Activated naive CD8-positive, alpha-beta T cell treated with anti-CD3 and anti-CD28 coated beads, Interleukin-2, amount 50 U/mL, for 24 hours (primary cell): ENCODE measurements at regions not wholly inside any gene's neighbourhood (a gene's known extent, or its start where the extent isn't known, plus 50 kb on each side); places are given as distances from the start of the nearest gene placed in this dataset.

Experiments used
- ATAC-seq: fragments of 150-1000 bp; cut with Tn5 transposase; one replicate; pipeline ENCODE4 v1.10.0; 2021
- DNase-seq: peaks from one replicate; pipeline ENCODE4 v3.0.0; 2021
- H3K27ac Mint-ChIP-seq: one replicate; pipeline ENCODE4 v1.8.0; 2021; ENCODE audit warnings: mild to moderate bottlenecking, mixed read lengths
- H3K27me3 Mint-ChIP-seq: one replicate; pipeline ENCODE4 v1.8.0; 2021; ENCODE audit warnings: mixed read lengths
- H3K36me3 Mint-ChIP-seq: one replicate; pipeline ENCODE4 v1.8.0; 2021; ENCODE audit warnings: low read depth, mixed read lengths
- H3K4me1 Mint-ChIP-seq: one replicate; pipeline ENCODE4 v1.8.0; 2021; ENCODE audit warnings: mixed read lengths
- H3K4me3 Mint-ChIP-seq: one replicate; pipeline ENCODE4 v1.8.0; 2021; ENCODE audit warnings: mild to moderate bottlenecking, moderate library complexity, mixed read lengths
- H3K9me3 Mint-ChIP-seq: one replicate; pipeline ENCODE4 v1.8.0; 2021; ENCODE audit warnings: mixed read lengths

DNA sequence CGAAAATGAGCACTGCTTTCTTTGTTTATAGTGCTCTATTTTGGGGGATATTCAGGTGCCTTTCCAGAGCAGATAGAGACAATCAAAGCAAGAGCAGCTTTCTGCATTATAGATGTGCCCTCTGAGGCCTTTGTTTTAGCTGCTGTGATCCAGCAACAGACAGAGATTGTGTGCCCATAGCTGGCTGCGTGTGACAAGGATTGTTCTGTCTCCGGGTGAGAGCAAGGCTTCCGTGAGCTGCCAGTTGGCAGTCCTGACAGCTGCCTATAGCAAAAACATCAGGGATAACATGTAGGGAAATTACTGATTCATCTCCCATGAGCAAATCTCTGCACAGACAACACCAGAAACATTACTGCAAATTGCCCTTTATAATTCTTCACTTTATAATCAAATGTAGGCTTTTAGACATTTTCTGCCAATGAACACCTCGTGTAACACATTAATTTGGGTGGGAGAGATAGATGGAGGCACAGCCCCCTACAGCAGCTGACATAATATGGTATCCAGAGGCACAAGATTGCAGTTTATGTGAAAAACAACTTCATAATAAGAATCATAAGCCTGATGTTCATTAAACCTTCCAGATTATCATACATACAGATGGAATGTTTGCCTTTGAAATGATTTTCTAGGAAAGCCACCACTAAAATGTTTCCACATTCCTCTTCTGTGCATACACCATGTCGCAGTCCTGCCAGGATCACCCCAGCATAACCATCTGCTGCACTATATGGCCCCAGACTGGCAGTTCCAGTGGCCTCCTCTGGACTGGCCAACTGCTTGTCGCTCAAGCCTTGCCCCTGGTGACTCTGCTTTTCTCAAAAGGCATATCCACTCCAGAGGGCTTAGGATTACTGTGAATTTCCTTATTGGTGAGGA lies 131.2 kb downstream of the TRIB2 start:
- Mint-ChIP-seq H3K36me3 (no peaks in the 10 kb centered on the region), H3K27me3 (peaks cover 23% of the 10 kb centered on the region), H3K27ac (no peak overlapping the region), H3K4me3 (no peak overlapping the region), H3K4me1 (no peaks in the 10 kb centered on the region), H3K9me3 (no peaks in the 10 kb centered on the region)
- DNase-seq (no peak), ATAC-seq (no peak)

DNA sequence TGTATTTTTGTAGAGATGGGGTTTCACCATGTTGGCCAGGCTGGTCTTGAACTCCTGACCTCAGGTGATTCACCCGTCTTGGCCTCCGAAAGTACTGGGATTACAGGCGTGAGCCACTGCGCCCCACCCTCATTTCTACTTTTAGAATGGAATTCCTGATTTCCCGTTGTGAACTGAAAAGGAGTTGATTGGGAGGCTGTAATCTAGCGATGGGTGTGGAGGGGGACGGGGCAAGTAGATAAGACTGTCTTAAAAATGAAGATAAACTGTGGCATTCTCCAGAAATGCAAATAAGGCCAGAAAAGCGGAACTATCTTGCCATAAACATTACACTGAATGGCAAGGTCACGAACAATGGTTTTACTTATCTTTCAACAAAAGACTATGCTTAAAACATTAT lies 135.4 kb downstream of the TRIB2 start:
- H3K4me3 Mint-ChIP-seq: no peak overlapping the region
- DNase-seq: no peak
- H3K27me3 Mint-ChIP-seq: peaks cover 29% of the 10 kb centered on the region
- no peaks in the 10 kb centered on the region for H3K4me1 Mint-ChIP-seq
- ATAC-seq: no peak
- H3K36me3 Mint-ChIP-seq: no peaks in the 10 kb centered on the region
- no peaks in the 10 kb centered on the region for H3K9me3 Mint-ChIP-seq
- no peak overlapping the region for H3K27ac Mint-ChIP-seq

DNA sequence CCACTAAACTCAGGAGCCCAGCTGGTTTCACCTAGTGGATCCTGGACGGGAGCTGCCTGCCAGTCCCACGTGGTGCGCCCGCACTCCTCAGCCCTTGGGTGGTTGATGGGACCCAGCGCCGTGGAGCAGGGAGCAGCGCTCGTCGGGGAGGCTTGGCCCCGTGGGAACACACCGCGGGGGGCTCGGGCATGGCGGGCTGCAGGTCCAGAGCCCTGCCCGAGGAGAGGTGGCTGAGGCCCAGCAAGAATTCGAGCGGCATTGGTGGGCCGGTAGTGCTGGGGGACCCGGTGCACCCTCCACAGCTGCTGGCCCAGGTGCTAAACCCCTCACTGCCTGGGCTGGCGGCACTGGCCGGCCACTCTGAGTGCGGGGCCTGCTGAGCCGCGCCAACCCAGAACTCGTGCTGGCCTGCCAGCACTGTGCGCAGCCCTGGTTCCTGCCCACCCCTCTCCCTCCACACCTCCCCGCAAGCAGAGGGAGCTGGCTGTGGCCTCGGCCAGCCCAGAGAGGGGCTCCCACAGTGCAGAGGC lies 137.3 kb downstream of the TRIB2 start:
- DNase-seq (no peak), ATAC-seq (no peak)
- Mint-ChIP-seq H3K27ac (no peak overlapping the region), H3K9me3 (no peaks in the 10 kb centered on the region), H3K4me3 (no peak overlapping the region), H3K36me3 (no peaks in the 10 kb centered on the region), H3K4me1 (no peaks in the 10 kb centered on the region), H3K27me3 (peaks cover 25% of the 10 kb centered on the region)

DNA sequence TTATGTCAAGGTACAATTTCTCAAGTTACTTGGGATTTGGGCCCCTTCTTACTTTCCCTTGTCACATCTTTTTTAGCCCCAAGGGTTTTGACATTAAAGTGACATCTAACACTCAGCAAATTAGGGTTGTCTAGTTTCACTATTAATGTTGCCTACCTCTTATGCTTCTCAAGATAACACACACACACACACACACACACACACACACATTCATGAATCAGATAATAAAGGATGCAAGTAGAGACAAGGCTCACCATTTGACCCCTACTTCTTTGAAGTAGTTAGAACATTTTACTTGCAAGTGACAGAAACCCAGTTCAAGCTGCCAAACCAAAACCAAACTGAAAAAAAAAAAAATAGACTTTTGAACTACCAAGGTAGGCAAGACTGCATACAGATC lies 138.8 kb downstream of the TRIB2 start:
- Mint-ChIP-seq H3K4me3 (peak overlapping the region; percentile 44), H3K36me3 (no peaks in the 10 kb centered on the region), H3K27me3 (peaks cover 15% of the 10 kb centered on the region), H3K27ac (no peak overlapping the region), H3K4me1 (peaks cover 3% of the 10 kb centered on the region), H3K9me3 (peaks cover 8% of the 10 kb centered on the region)
- ATAC-seq (peak; percentile 23), DNase-seq (no peak)

DNA sequence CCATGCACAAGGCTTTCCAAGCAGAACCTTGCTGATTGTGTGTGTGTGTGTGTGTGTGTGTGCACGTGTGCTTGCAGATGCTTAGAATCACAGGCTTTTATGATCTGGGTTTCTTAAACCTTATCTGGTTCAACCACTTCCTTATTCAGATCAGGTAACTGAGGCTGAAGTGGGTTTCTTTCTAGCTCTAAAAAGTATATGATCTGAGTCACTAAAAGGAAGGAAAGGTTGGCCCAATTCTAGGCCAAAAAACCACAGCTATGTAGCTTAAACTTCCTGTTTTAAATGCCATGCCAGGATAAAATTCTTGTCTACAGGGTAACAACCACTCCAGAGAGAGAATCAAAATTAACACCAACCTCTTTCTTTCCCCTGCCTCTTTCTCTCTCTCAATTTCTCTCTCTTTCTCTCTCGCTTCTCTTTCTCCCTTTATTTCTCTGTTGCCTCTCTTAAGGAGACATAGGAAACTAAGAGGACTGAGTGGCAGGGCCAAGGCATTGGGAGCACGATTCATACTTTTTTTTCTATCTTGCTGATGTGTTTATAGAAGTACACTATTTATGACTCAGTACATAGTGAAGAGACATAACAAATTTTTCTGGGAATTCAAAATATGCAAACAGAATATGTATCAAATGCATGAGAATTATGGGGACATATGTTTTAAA lies 140.3 kb downstream of the TRIB2 start:
- H3K4me1 Mint-ChIP-seq: peaks cover 14% of the 10 kb centered on the region
- H3K4me3 Mint-ChIP-seq: no peak overlapping the region
- peaks cover 14% of the 10 kb centered on the region for H3K27me3 Mint-ChIP-seq
- H3K9me3 Mint-ChIP-seq: peaks cover 8% of the 10 kb centered on the region
- DNase-seq (no peak), ATAC-seq (peak; percentile 85)
- H3K27ac Mint-ChIP-seq: peak overlapping the region; percentile 18
- H3K36me3 Mint-ChIP-seq: no peaks in the 10 kb centered on the region

DNA sequence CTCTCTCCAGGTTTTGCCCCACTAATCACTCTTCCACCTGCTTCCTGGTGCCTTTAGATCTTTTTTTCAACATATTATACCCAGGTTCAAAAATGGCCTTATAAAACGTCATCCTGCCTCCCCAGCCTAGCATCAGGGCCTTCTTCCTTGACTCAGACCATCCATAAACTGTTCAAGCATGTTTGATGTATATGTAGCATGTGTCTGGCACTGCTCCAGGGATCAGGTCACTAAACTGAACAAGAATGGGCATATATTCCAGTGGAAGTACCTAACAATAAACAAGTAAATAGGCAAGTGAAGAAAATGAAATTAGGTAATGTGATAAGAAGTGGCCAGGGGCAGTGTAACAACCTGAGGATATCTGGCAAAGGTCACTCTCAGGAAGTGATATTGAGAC lies 141.2 kb downstream of the TRIB2 start:
- no peaks in the 10 kb centered on the region for H3K36me3 Mint-ChIP-seq
- no peak overlapping the region for H3K27ac Mint-ChIP-seq
- H3K4me3 Mint-ChIP-seq: no peak overlapping the region
- ATAC-seq (no peak), DNase-seq (no peak)
- peaks cover 8% of the 10 kb centered on the region for H3K9me3 Mint-ChIP-seq
- H3K4me1 Mint-ChIP-seq: peaks cover 14% of the 10 kb centered on the region
- peaks cover 12% of the 10 kb centered on the region for H3K27me3 Mint-ChIP-seq

DNA sequence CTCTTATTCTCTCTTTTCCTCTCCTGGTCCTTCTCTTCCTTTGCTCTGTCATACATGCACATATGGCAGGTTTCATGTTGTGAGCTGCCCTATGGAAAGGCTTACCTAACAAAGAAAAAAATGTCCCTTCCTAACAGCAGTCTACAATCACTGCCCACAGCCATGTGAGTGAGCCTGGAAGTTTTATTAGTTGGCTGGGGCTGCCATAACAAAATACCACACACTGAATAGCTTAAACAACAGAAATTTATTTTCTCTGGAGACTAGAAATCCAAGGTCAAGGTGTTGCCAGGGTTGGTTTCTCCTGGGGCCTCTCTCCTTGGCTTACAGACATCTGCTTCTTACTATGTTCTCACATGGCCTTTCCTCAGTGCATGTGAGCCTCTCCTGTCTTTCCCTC lies 142.1 kb downstream of the TRIB2 start:
- peaks cover 14% of the 10 kb centered on the region for H3K4me1 Mint-ChIP-seq

DNA sequence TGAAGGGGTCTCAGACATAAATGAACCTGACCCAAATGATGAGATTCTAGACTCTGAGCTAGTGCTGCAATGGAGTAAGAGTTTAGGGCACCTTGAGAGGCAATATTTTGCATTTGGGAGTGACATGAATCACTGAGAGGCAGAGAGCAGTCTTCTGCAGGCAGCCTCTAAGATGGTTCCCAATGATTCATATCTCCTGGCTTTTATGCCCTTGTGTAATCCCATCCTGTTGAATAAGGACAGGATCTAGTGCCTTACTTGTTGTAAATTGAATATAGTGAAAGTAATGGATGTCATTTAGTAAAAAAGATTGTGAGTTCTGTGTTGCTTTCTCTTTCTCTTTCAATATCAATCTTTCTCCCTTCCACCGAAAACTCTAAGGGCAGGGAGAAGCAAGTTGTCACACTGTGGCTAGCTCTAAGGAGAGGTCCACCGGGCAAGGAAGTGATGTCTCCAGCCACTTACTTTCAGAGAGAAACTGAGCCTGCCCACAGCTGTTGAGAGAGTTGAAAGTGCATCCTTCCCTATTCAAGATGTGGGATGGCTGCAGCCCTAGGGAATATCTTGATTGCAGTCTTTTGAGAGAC lies 144.7 kb downstream of the TRIB2 start:
- Mint-ChIP-seq H3K27ac (no peak overlapping the region), H3K4me3 (no peak overlapping the region), H3K36me3 (peaks cover 11% of the 10 kb centered on the region), H3K9me3 (peaks cover 36% of the 10 kb centered on the region), H3K4me1 (peaks cover 14% of the 10 kb centered on the region), H3K27me3 (peaks cover 9% of the 10 kb centered on the region)
- ATAC-seq (peak; percentile 39), DNase-seq (no peak)

More for the DNA sequence above, 142.1 kb downstream of the TRIB2 start:
- peaks cover 12% of the 10 kb centered on the region for H3K27me3 Mint-ChIP-seq
- no peak overlapping the region for H3K4me3 Mint-ChIP-seq
- peaks cover 16% of the 10 kb centered on the region for H3K9me3 Mint-ChIP-seq
- no peak overlapping the region for H3K27ac Mint-ChIP-seq
- DNase-seq (no peak), ATAC-seq (no peak)
- peaks cover 2% of the 10 kb centered on the region for H3K36me3 Mint-ChIP-seq

DNA sequence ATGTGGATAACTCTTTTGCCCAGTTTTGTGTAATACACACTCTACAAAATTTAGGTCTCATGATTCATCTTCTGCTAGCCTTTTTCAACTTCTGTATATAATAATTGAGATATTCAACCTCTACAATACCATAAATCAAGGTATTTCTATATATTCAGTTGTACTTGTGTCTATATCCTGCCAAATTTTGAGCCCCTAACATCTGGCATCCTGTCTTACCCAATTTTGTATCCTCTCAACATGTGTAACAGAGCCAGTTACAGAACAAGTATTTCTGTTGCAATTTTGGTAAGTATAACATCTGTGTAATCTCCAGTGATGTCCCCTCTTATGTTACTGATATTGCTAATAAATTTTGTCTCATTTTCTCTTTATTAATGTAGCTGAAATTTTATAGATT lies 145.8 kb downstream of the TRIB2 start:
- Mint-ChIP-seq H3K27ac (no peak overlapping the region), H3K9me3 (peaks cover 36% of the 10 kb centered on the region), H3K4me1 (peaks cover 14% of the 10 kb centered on the region), H3K36me3 (peaks cover 11% of the 10 kb centered on the region), H3K27me3 (peaks cover 9% of the 10 kb centered on the region), H3K4me3 (no peak overlapping the region)
- DNase-seq: no peak
- no peak for ATAC-seq

DNA sequence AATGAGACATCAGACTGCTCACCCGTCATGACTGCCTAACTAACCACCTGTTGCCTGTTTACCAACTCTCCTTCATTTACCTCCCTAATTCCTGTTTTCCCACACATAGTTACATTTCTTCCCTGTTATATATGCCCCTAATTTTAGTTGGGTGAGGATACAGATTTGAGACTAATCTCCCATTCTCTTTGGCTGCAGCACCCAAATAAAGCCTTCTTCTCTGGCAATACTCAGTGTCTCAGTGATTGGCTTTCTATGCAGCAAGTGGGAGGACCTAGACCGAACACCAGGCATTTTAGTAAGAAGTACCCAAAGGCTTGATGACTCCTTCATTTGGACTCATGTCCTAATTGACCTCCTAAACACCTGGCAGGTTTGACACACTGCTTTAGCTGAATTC lies 147.2 kb downstream of the TRIB2 start:
- Mint-ChIP-seq H3K4me3 (no peak overlapping the region), H3K36me3 (peaks cover 11% of the 10 kb centered on the region), H3K27me3 (peaks cover 12% of the 10 kb centered on the region), H3K4me1 (peaks cover 14% of the 10 kb centered on the region), H3K9me3 (peaks cover 36% of the 10 kb centered on the region), H3K27ac (no peak overlapping the region)
- no peak for DNase-seq
- no peak for ATAC-seq

DNA sequence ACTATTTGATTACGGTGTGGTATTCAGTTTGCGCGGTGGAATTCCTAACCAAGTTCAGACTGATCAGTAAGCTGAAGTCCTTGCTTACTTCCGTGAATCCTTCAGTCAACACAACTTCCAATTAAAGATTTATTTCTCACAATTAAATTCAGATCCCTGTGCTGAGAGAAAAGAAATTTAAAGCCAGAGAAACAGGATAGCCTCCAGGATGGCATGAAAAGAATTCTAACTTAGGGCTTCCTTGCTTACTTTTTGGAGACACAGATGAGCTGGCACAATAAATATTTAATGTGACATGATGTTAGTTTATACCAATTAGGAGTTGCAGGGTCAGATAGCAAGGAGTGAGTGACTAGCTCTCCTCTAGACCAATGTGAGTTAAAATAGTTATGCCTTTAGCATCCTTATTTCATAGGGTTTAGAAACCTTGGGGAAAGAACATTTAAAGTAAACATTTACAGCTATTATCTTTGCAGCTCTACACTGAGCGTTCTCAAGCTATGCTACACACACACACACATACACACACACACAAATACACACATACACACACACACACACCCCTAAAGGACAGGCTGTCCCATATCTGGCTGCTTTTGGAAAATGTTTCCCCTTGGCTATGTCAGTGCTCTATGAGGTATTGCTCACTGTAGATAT lies 151.0 kb downstream of the TRIB2 start:
- H3K27ac Mint-ChIP-seq: no peak overlapping the region
- no peaks in the 10 kb centered on the region for H3K4me1 Mint-ChIP-seq
- no peak for ATAC-seq
- H3K9me3 Mint-ChIP-seq: peaks cover 28% of the 10 kb centered on the region
- peaks cover 11% of the 10 kb centered on the region for H3K36me3 Mint-ChIP-seq
- no peak overlapping the region for H3K4me3 Mint-ChIP-seq
- DNase-seq: no peak
- peaks cover 16% of the 10 kb centered on the region for H3K27me3 Mint-ChIP-seq

DNA sequence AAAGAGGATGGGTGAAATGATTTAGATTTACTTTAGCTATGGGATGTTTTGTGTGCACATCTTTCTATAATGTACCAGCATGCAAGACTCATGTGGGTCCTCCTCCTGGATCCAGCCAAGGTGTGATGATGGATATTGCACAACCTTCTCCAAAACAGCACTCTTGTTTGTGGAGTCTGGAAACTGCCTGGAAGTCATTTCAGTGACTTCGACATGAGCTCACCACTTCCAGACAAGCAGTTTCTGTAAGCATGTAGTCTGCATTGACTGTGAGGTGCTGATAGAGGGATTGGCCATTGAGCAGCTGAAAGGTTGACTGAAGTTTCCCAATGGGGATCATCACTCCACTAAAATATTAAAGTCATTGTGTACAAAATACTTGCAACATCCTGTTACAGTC lies 154.0 kb downstream of the TRIB2 start:
- ATAC-seq (no peak), DNase-seq (no peak)
- Mint-ChIP-seq H3K27me3 (peaks cover 22% of the 10 kb centered on the region), H3K27ac (no peak overlapping the region), H3K9me3 (peaks cover 3% of the 10 kb centered on the region), H3K36me3 (peaks cover 2% of the 10 kb centered on the region), H3K4me3 (no peak overlapping the region), H3K4me1 (no peaks in the 10 kb centered on the region)

DNA sequence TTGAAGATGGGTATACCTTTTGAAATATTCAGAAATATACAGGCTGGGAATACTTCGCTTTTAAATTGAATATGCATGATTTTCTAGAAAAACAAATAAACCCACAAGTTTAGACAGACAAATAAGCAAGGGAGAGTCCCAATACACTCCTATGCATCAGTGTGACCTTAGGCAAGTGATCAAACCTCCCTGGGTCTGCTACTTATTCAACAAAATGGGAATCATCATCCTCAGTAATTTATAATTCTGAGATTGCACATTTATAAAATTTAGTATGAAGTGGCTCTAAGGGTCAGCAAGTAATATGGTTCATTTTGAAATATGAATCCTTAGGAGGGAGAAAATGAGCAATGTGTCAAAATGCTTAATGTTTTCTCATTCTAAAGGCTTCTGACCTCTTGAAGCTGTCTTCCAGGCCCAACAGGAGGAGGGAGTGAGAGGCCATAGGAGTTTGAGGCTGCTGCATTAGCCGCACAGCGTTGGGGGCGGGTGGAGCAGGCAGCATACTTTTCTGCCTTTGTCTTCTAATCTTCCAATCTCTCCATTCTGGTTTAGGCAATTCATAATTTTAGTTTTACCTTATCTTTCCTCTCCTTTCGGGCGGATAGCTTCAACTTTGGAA lies 155.1 kb downstream of the TRIB2 start:
- DNase-seq (no peak), ATAC-seq (no peak)
- no peaks in the 10 kb centered on the region for H3K36me3 Mint-ChIP-seq
- no peak overlapping the region for H3K4me3 Mint-ChIP-seq
- H3K4me1 Mint-ChIP-seq: no peaks in the 10 kb centered on the region
- no peak overlapping the region for H3K27ac Mint-ChIP-seq
- peaks cover 20% of the 10 kb centered on the region for H3K27me3 Mint-ChIP-seq
- H3K9me3 Mint-ChIP-seq: no peaks in the 10 kb centered on the region

DNA sequence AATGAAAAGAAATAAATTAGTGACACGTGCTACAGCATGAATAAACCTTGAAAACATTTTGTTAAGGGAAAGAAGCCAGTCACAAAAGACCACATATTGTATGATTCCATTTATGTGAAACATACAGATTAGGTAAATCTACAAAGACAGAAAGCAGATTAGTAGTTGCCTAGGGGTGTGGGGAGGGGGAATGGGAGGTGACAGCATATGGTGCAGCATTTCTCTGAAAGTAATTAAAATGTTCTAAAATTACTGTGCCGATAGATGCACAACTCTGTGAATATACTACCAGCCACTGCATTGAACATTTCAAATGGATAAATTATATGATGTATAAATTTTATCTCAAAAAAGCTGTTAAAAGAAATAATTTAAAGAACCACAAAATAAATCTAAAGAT lies 161.0 kb downstream of the TRIB2 start:
- H3K9me3 Mint-ChIP-seq: no peaks in the 10 kb centered on the region
- H3K4me1 Mint-ChIP-seq: no peaks in the 10 kb centered on the region
- no peak for ATAC-seq
- H3K4me3 Mint-ChIP-seq: no peak overlapping the region
- DNase-seq: no peak
- no peaks in the 10 kb centered on the region for H3K36me3 Mint-ChIP-seq
- no peak overlapping the region for H3K27ac Mint-ChIP-seq
- H3K27me3 Mint-ChIP-seq: peaks cover 10% of the 10 kb centered on the region
